Tibial nerve (tissue), 4 donors: ENCODE measurements at regions not wholly inside any gene's neighbourhood (a gene's known extent, or its start where the extent isn't known, plus 50 kb on each side); places are given as distances from the start of the nearest gene placed in this dataset.

ENCODE experiments used
- CTCF ChIP-seq, 5 experiments: fragments of 200-600 bp in 3 of 5; fragments of 450-650 bp in 2 of 5; sonication (generic) in 3 of 5; IDR thresholded peaks; one replicate each; pipeline ENCODE4 v1.5.1; 2016 to 2019; ENCODE audit warnings: antibody characterized with exemption in 5 of 5, mild to moderate bottlenecking in 3 of 5, moderate library complexity in 2 of 5
- EP300 ChIP-seq, 2 donors: sonication (generic); formaldehyde crosslinking; IDR thresholded peaks; one replicate each; pipeline ENCODE4 v1.6.1; 2017; ENCODE audit warnings: antibody characterized with exemption in 2 of 2, mild to moderate bottlenecking in 1 of 2
- POLR2A ChIP-seq, 2 donors: fragments of 450-650 bp; IDR thresholded peaks; one replicate each; pipeline ENCODE4 v1.6.1; 2017; ENCODE audit warnings: antibody characterized with exemption in 2 of 2, mild to moderate bottlenecking in 2 of 2, moderate library complexity in 2 of 2

- TF ChIP-seq CTCF (IDR thresholded peaks at IDR 0.05) = no peak
- no peak for TF ChIP-seq EP300 (IDR thresholded peaks at IDR 0.05)
- no peak for TF ChIP-seq POLR2A (IDR thresholded peaks at IDR 0.05)
These were observed 51.9 kb upstream of the STX18 start for GRCh38 chr4:4593596-4594284.
